ENCODE measurements at regions not wholly inside any gene's neighbourhood (a gene's known extent, or its start where the extent isn't known, plus 50 kb on each side); places are given as distances from the start of the nearest gene placed in this dataset.

GRCh38 chr17:79453481-79453880 lies 157.4 kb downstream of the RBFOX3 start:
- Histone ChIP-seq H2AFZ (ENCODE audit: low read depth, low read length) (no peak overlapping the region), H3K27me3 (ENCODE audit: insufficient read depth, low read depth, low read length) (no peaks in the 10 kb centered on the region), H3K36me3 (ENCODE audit: insufficient read depth, low read length) (no peaks in the 10 kb centered on the region), H3K4me2 (ENCODE audit: low read length) (no peak overlapping the region), H3F3A (ENCODE audit: insufficient read depth, low read length, poor library complexity, severe bottlenecking) (no peaks in the 10 kb centered on the region), H3K9ac (ENCODE audit: low read length) (no peak overlapping the region), H3K27ac (ENCODE audit: low read length) (no peak overlapping the region), H4K20me1 (ENCODE audit: insufficient read depth) (no peaks in the 10 kb centered on the region), H3K9me2 (ENCODE audit: insufficient read depth, low read length) (no peaks in the 10 kb centered on the region), H3K9me3 (ENCODE audit: low read length) (no peaks in the 10 kb centered on the region), H3K79me2 (replicated peaks; ENCODE audit: insufficient read depth, low read length) (no peaks in the 10 kb centered on the region), H3K4me3 (ENCODE audit: low read length) (no peak overlapping the region)
- no peak for TF ChIP-seq EZH2 (IDR thresholded peaks at IDR 0.05; ENCODE audit: borderline replicate concordance, insufficient read depth, low read length, poor library complexity, severe bottlenecking)
- no peak for TF ChIP-seq RAD21 (conservative IDR thresholded peaks at IDR 0.05)
- no peak for TF ChIP-seq SMC3 (conservative IDR thresholded peaks at IDR 0.05; ENCODE audit: poor library complexity)
- no peak for TF ChIP-seq MXI1 (conservative IDR thresholded peaks at IDR 0.05; ENCODE audit: poor library complexity, severe bottlenecking)
- no peak for TF ChIP-seq EP300 (conservative IDR thresholded peaks at IDR 0.05; ENCODE audit: poor library complexity, severe bottlenecking)
- no peak for TF ChIP-seq CTCF (IDR thresholded peaks at IDR 0.05; ENCODE audit: poor library complexity, severe bottlenecking)
- no peak for TF ChIP-seq REST (IDR thresholded peaks at IDR 0.05; ENCODE audit: borderline replicate concordance)
- no peak for TF ChIP-seq TAF1 (IDR thresholded peaks at IDR 0.05; ENCODE audit: low read depth)
- no peak for TF ChIP-seq POLR2AphosphoS5 (IDR thresholded peaks at IDR 0.05)

GRCh38 chr17:79452706-79453105 lies 158.1 kb downstream of the RBFOX3 start:
- no peak overlapping the region for H3K4me3 ChIP-seq (ENCODE audit: low read length)

More at GRCh38 chr17:79452706-79453105, 158.1 kb downstream of the RBFOX3 start:
- H3K27ac ChIP-seq (ENCODE audit: low read length): no peak overlapping the region
- no peak overlapping the region for H3K9ac ChIP-seq (ENCODE audit: low read length)
- no peak for TF ChIP-seq EZH2 (IDR thresholded peaks at IDR 0.05; ENCODE audit: borderline replicate concordance, insufficient read depth, low read length, poor library complexity, severe bottlenecking)
- no peak for TF ChIP-seq MXI1 (conservative IDR thresholded peaks at IDR 0.05; ENCODE audit: poor library complexity, severe bottlenecking)
- no peak for TF ChIP-seq POLR2AphosphoS5 (IDR thresholded peaks at IDR 0.05)
- TF ChIP-seq REST (IDR thresholded peaks at IDR 0.05; ENCODE audit: borderline replicate concordance): no peak
- TF ChIP-seq TAF1 (IDR thresholded peaks at IDR 0.05; ENCODE audit: low read depth): no peak
- no peak for TF ChIP-seq RAD21 (conservative IDR thresholded peaks at IDR 0.05)
- TF ChIP-seq CTCF (IDR thresholded peaks at IDR 0.05; ENCODE audit: poor library complexity, severe bottlenecking): no peak
- no peak for TF ChIP-seq EP300 (conservative IDR thresholded peaks at IDR 0.05; ENCODE audit: poor library complexity, severe bottlenecking)
- TF ChIP-seq SMC3 (conservative IDR thresholded peaks at IDR 0.05; ENCODE audit: poor library complexity): no peak
- H3K36me3 ChIP-seq (ENCODE audit: insufficient read depth, low read length): no peaks in the 10 kb centered on the region
- H3K9me2 ChIP-seq (ENCODE audit: insufficient read depth, low read length): no peaks in the 10 kb centered on the region
- no peaks in the 10 kb centered on the region for H3K9me3 ChIP-seq (ENCODE audit: low read length)
- no peak overlapping the region for H2AFZ ChIP-seq (ENCODE audit: low read depth, low read length)
- H3K79me2 ChIP-seq (replicated peaks; ENCODE audit: insufficient read depth, low read length): no peaks in the 10 kb centered on the region
- no peak overlapping the region for H3K4me2 ChIP-seq (ENCODE audit: low read length)
- H3K27me3 ChIP-seq (ENCODE audit: insufficient read depth, low read depth, low read length): no peaks in the 10 kb centered on the region
- H3F3A ChIP-seq (ENCODE audit: insufficient read depth, low read length, poor library complexity, severe bottlenecking): no peaks in the 10 kb centered on the region
- H4K20me1 ChIP-seq (ENCODE audit: insufficient read depth): no peaks in the 10 kb centered on the region

All from neural cell (in vitro differentiated cells).